Ishikawa (cell line): ENCODE measurements at regions not wholly inside any gene's neighbourhood (a gene's known extent, or its start where the extent isn't known, plus 50 kb on each side); places are given as distances from the start of the nearest gene placed in this dataset.

Experiments
- CEBPB ChIP-seq: IDR thresholded peaks from 2 replicates; pipeline ENCODE4 v1.6.1; 2012
- CREB1 ChIP-seq: IDR thresholded peaks from 2 replicates; pipeline ENCODE4 v1.6.1; 2012; ENCODE audit warnings: low read depth
- EGR1 ChIP-seq: IDR thresholded peaks from 2 replicates; pipeline ENCODE4 v1.6.1; 2012
- EP300 ChIP-seq: IDR thresholded peaks from 2 replicates; pipeline ENCODE4 v1.6.1; 2012; ENCODE audit warnings: borderline replicate concordance
- FOXM1 ChIP-seq: IDR thresholded peaks from 2 replicates; pipeline ENCODE4 v1.6.1; 2012; ENCODE audit warnings: low read depth, borderline replicate concordance
- NFIC ChIP-seq: IDR thresholded peaks from 2 replicates; pipeline ENCODE4 v1.6.1; 2012
- RAD21 ChIP-seq: IDR thresholded peaks from 2 replicates; pipeline ENCODE4 v1.6.1; 2012; ENCODE audit warnings: low read depth
- TAF1 ChIP-seq: IDR thresholded peaks from 2 replicates; pipeline ENCODE4 v1.6.1; 2012; ENCODE audit warnings: low read depth, mild to moderate bottlenecking
- TCF12 ChIP-seq: IDR thresholded peaks from 2 replicates; pipeline ENCODE4 v1.6.1; 2012; ENCODE audit warnings: low read depth
- TEAD4 ChIP-seq: IDR thresholded peaks from 2 replicates; pipeline ENCODE4 v1.6.1; 2012
- YY1 ChIP-seq: IDR thresholded peaks from 2 replicates; pipeline ENCODE4 v1.6.1; 2012; ENCODE audit warnings: low read depth
- ZBTB7A ChIP-seq: IDR thresholded peaks from 2 replicates; pipeline ENCODE4 v1.6.1; 2012; ENCODE audit warnings: low read depth
- TF ChIP-seq, protein P1 (sequence below): IDR thresholded peaks from 2 replicates; pipeline ENCODE4 v1.6.1; 2012; ENCODE audit warnings: low read depth, mild to moderate bottlenecking
- TF ChIP-seq, protein P2 (sequence below): IDR thresholded peaks from 2 replicates; pipeline ENCODE4 v1.6.1; 2012
- TF ChIP-seq, protein P3 (sequence below): IDR thresholded peaks from 2 replicates; pipeline ENCODE4 v1.6.1; 2012

DNA sequence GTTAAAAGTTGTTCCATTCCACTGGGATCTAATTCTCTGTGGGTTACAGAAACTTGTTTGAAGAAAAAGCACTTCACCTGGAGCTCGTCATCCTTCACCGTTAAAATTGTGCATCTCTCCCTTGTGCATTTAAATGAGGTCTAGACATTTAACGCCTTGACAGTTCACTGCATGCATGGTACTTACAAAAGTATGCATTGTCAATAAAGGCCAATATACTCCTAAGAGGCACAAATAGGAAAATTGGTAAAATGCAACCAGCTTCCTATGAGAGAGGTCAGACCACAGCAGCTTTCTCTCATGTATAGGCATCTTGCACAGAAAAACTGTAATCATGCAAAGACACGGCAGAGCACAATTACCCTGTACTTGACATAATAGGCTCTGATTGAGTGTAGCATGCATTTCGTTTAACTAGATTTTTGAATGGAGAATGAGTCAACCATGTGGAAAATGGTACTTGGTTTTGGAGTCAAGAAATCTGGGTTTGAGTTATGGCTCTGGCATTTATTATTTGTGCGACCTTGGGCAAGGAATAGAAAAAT lies 378.5 kb downstream of the RFPL4B start:
- TF ChIP-seq, protein P1, sequence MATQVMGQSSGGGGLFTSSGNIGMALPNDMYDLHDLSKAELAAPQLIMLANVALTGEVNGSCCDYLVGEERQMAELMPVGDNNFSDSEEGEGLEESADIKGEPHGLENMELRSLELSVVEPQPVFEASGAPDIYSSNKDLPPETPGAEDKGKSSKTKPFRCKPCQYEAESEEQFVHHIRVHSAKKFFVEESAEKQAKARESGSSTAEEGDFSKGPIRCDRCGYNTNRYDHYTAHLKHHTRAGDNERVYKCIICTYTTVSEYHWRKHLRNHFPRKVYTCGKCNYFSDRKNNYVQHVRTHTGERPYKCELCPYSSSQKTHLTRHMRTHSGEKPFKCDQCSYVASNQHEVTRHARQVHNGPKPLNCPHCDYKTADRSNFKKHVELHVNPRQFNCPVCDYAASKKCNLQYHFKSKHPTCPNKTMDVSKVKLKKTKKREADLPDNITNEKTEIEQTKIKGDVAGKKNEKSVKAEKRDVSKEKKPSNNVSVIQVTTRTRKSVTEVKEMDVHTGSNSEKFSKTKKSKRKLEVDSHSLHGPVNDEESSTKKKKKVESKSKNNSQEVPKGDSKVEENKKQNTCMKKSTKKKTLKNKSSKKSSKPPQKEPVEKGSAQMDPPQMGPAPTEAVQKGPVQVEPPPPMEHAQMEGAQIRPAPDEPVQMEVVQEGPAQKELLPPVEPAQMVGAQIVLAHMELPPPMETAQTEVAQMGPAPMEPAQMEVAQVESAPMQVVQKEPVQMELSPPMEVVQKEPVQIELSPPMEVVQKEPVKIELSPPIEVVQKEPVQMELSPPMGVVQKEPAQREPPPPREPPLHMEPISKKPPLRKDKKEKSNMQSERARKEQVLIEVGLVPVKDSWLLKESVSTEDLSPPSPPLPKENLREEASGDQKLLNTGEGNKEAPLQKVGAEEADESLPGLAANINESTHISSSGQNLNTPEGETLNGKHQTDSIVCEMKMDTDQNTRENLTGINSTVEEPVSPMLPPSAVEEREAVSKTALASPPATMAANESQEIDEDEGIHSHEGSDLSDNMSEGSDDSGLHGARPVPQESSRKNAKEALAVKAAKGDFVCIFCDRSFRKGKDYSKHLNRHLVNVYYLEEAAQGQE: no peak
- TF ChIP-seq EP300: no peak
- TF ChIP-seq TAF1: no peak
- TF ChIP-seq CREB1: no peak
- no peak for TF ChIP-seq FOXM1
- TF ChIP-seq TEAD4: no peak
- TF ChIP-seq NFIC: no peak
- TF ChIP-seq, protein P2, sequence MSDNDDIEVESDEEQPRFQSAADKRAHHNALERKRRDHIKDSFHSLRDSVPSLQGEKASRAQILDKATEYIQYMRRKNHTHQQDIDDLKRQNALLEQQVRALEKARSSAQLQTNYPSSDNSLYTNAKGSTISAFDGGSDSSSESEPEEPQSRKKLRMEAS: no peak
- TF ChIP-seq RAD21: no peak
- TF ChIP-seq CEBPB: no peak
- TF ChIP-seq EGR1: no peak
- TF ChIP-seq, protein P3, sequence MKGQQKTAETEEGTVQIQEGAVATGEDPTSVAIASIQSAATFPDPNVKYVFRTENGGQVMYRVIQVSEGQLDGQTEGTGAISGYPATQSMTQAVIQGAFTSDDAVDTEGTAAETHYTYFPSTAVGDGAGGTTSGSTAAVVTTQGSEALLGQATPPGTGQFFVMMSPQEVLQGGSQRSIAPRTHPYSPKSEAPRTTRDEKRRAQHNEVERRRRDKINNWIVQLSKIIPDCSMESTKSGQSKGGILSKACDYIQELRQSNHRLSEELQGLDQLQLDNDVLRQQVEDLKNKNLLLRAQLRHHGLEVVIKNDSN: no peak
- TF ChIP-seq ZBTB7A: no peak
- TF ChIP-seq TCF12: no peak
- TF ChIP-seq YY1: no peak

DNA sequence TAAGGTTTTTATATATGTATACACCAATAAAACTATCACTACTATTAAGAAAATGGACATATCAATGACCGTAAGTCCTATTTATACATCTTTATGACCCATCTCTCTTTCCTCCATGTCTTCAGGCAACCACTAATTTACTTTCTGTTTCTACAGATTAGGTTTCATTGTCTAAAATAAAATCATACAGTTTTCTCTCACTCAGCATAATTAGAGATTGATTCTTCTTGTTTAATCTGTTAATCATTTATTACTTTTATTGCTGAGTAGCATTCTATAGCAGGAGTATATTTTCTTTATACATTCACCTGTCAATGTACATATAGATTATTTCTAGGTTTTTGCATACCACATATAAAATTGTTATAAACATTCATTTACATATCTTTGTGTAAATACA lies 388.0 kb downstream of the RFPL4B start:
- no peak for TF ChIP-seq ZBTB7A
- TF ChIP-seq, protein P3: no peak
- TF ChIP-seq, protein P1: no peak
- TF ChIP-seq FOXM1: no peak
- TF ChIP-seq TAF1: no peak
- TF ChIP-seq EGR1: no peak
- TF ChIP-seq TEAD4: no peak
- no peak for TF ChIP-seq CREB1
- no peak for TF ChIP-seq EP300

DNA sequence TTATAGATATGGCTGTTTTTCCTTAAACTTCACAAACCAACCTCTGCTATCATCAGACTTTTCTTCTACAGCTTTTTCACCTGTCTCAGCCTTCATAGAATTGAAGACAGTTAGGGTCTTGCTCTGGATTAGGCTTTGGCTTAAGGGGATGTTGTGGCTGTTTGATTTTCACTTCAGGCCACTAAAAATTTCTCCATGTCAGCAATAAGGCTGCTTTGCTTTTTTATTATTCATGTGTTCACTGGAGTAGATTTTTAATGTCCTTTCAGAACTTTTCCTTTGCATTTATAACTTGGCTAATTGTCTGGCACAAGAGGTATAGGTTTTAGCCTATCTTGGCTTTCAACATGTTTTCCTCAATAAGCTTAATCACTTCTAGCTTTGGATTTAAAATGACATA lies 392.6 kb downstream of the RFPL4B start:
- TF ChIP-seq FOXM1 (no peak), TCF12 (no peak), CREB1 (no peak), NFIC (no peak), EGR1 (no peak), CEBPB (no peak)
- TF ChIP-seq, protein P1: no peak
- TF ChIP-seq, protein P2: no peak

DNA sequence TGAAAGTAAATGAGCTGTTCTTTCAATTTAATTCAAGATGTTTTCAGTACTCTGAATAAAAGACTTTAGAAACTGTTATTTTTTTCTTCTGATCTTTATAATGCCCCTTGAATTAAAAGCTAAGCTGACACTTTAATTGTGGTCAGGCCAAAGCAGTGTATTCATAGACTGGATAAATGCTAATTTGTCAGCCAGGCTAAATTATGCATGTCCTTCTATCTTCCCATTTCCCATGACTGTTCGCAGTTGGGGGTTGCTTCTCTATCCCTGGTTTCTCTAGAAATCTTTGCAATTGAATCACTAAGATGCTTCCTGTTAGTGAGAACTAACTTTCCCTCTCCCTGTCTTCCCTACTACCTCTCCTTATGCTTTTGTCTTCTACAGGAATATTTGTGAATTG lies 396.2 kb downstream of the RFPL4B start:
- TF ChIP-seq, protein P1: no peak
- TF ChIP-seq, protein P3: no peak
- TF ChIP-seq ZBTB7A: no peak
- TF ChIP-seq, protein P2: no peak
- no peak for TF ChIP-seq EP300
- no peak for TF ChIP-seq CEBPB
- no peak for TF ChIP-seq RAD21
- no peak for TF ChIP-seq NFIC
- TF ChIP-seq EGR1: no peak
- TF ChIP-seq CREB1: no peak
- TF ChIP-seq TAF1: no peak
